Ishikawa (cell line): ENCODE measurements at regions not wholly inside any gene's neighbourhood (a gene's known extent, or its start where the extent isn't known, plus 50 kb on each side); places are given as distances from the start of the nearest gene placed in this dataset.

Experiments
- CEBPB ChIP-seq: IDR thresholded peaks from 2 replicates; pipeline ENCODE4 v1.6.1; 2012
- CREB1 ChIP-seq: IDR thresholded peaks from 2 replicates; pipeline ENCODE4 v1.6.1; 2012; ENCODE audit warnings: low read depth
- EGR1 ChIP-seq: IDR thresholded peaks from 2 replicates; pipeline ENCODE4 v1.6.1; 2012
- EP300 ChIP-seq: IDR thresholded peaks from 2 replicates; pipeline ENCODE4 v1.6.1; 2012; ENCODE audit warnings: borderline replicate concordance
- FOXM1 ChIP-seq: IDR thresholded peaks from 2 replicates; pipeline ENCODE4 v1.6.1; 2012; ENCODE audit warnings: low read depth, borderline replicate concordance
- NFIC ChIP-seq: IDR thresholded peaks from 2 replicates; pipeline ENCODE4 v1.6.1; 2012
- RAD21 ChIP-seq: IDR thresholded peaks from 2 replicates; pipeline ENCODE4 v1.6.1; 2012; ENCODE audit warnings: low read depth
- TAF1 ChIP-seq: IDR thresholded peaks from 2 replicates; pipeline ENCODE4 v1.6.1; 2012; ENCODE audit warnings: low read depth, mild to moderate bottlenecking
- TCF12 ChIP-seq: IDR thresholded peaks from 2 replicates; pipeline ENCODE4 v1.6.1; 2012; ENCODE audit warnings: low read depth
- TEAD4 ChIP-seq: IDR thresholded peaks from 2 replicates; pipeline ENCODE4 v1.6.1; 2012
- YY1 ChIP-seq: IDR thresholded peaks from 2 replicates; pipeline ENCODE4 v1.6.1; 2012; ENCODE audit warnings: low read depth
- ZBTB7A ChIP-seq: IDR thresholded peaks from 2 replicates; pipeline ENCODE4 v1.6.1; 2012; ENCODE audit warnings: low read depth
- TF ChIP-seq, protein P1 (sequence below): IDR thresholded peaks from 2 replicates; pipeline ENCODE4 v1.6.1; 2012
- TF ChIP-seq, protein P2 (sequence below): IDR thresholded peaks from 2 replicates; pipeline ENCODE4 v1.6.1; 2012
- TF ChIP-seq, protein P3 (sequence below): IDR thresholded peaks from 2 replicates; pipeline ENCODE4 v1.6.1; 2012; ENCODE audit warnings: low read depth, mild to moderate bottlenecking

DNA sequence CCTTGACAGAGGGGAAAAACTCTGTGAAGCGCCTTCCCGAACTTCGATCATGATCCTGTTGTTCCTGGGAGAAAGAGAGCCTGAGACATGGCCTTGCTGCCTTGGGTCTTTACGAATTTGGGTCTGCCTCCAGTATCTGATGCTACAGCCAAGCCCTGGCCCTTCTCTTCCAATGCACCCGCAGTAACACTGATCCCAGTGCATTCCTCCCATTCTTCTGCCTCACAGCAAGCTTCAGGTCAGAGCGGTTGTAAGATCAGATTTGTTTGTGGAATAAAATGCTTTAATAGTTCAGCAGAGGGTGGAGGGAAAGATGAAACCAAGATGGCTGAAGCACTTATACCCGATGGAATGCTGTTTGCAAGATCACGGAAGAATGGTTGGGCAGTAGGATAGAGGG, 196.7 kb upstream of the SIX2 start:
- TF ChIP-seq NFIC, result no peak
- TF ChIP-seq YY1, result no peak
- no peak for TF ChIP-seq TAF1

GRCh38 chr2:45205480-45205879, 196.2 kb upstream of the SIX2 start:
- TF ChIP-seq ZBTB7A (no peak), NFIC (no peak), TAF1 (no peak), EP300 (no peak), CEBPB (no peak), TCF12 (no peak), YY1 (no peak), CREB1 (no peak), TEAD4 (no peak), FOXM1 (no peak), EGR1 (no peak), RAD21 (no peak)
- TF ChIP-seq, protein P1, sequence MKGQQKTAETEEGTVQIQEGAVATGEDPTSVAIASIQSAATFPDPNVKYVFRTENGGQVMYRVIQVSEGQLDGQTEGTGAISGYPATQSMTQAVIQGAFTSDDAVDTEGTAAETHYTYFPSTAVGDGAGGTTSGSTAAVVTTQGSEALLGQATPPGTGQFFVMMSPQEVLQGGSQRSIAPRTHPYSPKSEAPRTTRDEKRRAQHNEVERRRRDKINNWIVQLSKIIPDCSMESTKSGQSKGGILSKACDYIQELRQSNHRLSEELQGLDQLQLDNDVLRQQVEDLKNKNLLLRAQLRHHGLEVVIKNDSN, result no peak
- TF ChIP-seq, protein P2, sequence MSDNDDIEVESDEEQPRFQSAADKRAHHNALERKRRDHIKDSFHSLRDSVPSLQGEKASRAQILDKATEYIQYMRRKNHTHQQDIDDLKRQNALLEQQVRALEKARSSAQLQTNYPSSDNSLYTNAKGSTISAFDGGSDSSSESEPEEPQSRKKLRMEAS, result no peak
- TF ChIP-seq, protein P3, sequence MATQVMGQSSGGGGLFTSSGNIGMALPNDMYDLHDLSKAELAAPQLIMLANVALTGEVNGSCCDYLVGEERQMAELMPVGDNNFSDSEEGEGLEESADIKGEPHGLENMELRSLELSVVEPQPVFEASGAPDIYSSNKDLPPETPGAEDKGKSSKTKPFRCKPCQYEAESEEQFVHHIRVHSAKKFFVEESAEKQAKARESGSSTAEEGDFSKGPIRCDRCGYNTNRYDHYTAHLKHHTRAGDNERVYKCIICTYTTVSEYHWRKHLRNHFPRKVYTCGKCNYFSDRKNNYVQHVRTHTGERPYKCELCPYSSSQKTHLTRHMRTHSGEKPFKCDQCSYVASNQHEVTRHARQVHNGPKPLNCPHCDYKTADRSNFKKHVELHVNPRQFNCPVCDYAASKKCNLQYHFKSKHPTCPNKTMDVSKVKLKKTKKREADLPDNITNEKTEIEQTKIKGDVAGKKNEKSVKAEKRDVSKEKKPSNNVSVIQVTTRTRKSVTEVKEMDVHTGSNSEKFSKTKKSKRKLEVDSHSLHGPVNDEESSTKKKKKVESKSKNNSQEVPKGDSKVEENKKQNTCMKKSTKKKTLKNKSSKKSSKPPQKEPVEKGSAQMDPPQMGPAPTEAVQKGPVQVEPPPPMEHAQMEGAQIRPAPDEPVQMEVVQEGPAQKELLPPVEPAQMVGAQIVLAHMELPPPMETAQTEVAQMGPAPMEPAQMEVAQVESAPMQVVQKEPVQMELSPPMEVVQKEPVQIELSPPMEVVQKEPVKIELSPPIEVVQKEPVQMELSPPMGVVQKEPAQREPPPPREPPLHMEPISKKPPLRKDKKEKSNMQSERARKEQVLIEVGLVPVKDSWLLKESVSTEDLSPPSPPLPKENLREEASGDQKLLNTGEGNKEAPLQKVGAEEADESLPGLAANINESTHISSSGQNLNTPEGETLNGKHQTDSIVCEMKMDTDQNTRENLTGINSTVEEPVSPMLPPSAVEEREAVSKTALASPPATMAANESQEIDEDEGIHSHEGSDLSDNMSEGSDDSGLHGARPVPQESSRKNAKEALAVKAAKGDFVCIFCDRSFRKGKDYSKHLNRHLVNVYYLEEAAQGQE, result no peak

DNA sequence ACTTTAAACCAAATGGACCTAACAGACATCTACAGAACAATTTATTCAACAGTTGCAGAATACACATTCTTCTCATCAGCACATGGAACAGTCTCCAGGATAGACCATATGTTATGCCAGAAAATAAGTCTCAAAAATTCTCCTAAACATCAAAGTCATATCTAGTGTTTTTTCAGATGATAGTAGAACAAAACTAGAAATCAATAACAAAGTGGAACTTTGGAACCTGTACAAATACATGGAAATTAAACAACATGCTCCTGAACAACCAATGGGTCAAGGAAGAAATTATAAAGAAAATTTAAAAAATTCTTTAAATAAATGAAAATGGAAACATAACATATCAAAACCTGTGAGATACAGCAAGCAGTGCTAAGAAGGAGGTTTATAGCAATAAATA, 194.1 kb upstream of the SIX2 start:
- TF ChIP-seq RAD21, result no peak
- TF ChIP-seq TCF12, result no peak
- no peak for TF ChIP-seq TAF1
- no peak for TF ChIP-seq CEBPB
- TF ChIP-seq, protein P3, result no peak
- no peak for TF ChIP-seq NFIC

GRCh38 chr2:45199973-45200372, 190.7 kb upstream of the SIX2 start:
- TF ChIP-seq EP300 (no peak), EGR1 (no peak), ZBTB7A (no peak), TCF12 (no peak), RAD21 (no peak), YY1 (no peak), FOXM1 (no peak), CEBPB (no peak), CREB1 (no peak), NFIC (no peak), TAF1 (no peak), TEAD4 (no peak)
- TF ChIP-seq, protein P2, result no peak
- TF ChIP-seq, protein P1, result no peak
- TF ChIP-seq, protein P3, result no peak

GRCh38 chr2:45195916-45196315, 186.7 kb upstream of the SIX2 start:
- TF ChIP-seq, protein P2, result no peak
- TF ChIP-seq TEAD4 (no peak), FOXM1 (no peak), ZBTB7A (no peak), CEBPB (no peak), RAD21 (no peak), EP300 (no peak), EGR1 (no peak), YY1 (no peak), TCF12 (no peak), CREB1 (no peak), TAF1 (no peak), NFIC (no peak)
- TF ChIP-seq, protein P1, result no peak
- TF ChIP-seq, protein P3, result no peak
